Endodermal cell (in vitro differentiated cells): ENCODE measurements at regions not wholly inside any gene's neighbourhood (a gene's known extent, or its start where the extent isn't known, plus 50 kb on each side); places are given as distances from the start of the nearest gene placed in this dataset.

Experiments
- DNase-seq: peaks from one replicate; pipeline ENCODE4 v3.0.0-alpha.2; 2017
- H3K27ac ChIP-seq: 2 replicates; pipeline ENCODE4 v1.5.1; 2013; ENCODE audit warnings: mild to moderate bottlenecking, low read depth, low read length, moderate library complexity
- H3K27me3 ChIP-seq: 2 replicates; pipeline ENCODE4 v1.6.1; 2013; ENCODE audit warnings: mild to moderate bottlenecking, low read length, moderate library complexity; ENCODE audit not compliant: insufficient read depth, control insufficient read depth, poor library complexity, severe bottlenecking
- H3K36me3 ChIP-seq: 2 replicates; pipeline ENCODE4 v1.7.0; 2013; ENCODE audit warnings: mild to moderate bottlenecking, low read length, moderate library complexity; ENCODE audit not compliant: control insufficient read depth, insufficient read depth
- H3K4me1 ChIP-seq: one replicate; pipeline ENCODE4 v1.7.0; 2013; ENCODE audit warnings: low read length; ENCODE audit not compliant: control insufficient read depth, insufficient read depth
- H3K4me3 ChIP-seq: 2 replicates; pipeline ENCODE4 v1.5.1; 2013; ENCODE audit warnings: mild to moderate bottlenecking, low read length, moderate library complexity
- H3K9ac ChIP-seq: 2 replicates; pipeline ENCODE4 v1.6.1; 2013; ENCODE audit warnings: mild to moderate bottlenecking, low read length, moderate library complexity; ENCODE audit not compliant: poor library complexity, severe bottlenecking; ENCODE audit errors: extremely low read depth
- H3K9me3 ChIP-seq: 2 replicates; pipeline ENCODE4 v1.6.1; 2013; ENCODE audit warnings: mild to moderate bottlenecking, low read length, moderate library complexity; ENCODE audit not compliant: control insufficient read depth
- H3K27ac Mint-ChIP-seq: 2 replicates; pipeline ENCODE4 v1.8.0; 2020; ENCODE audit warnings: mixed read lengths
- H3K27me3 Mint-ChIP-seq: 2 replicates; pipeline ENCODE4 v1.8.0; 2021; ENCODE audit warnings: mild to moderate bottlenecking, mixed read lengths; ENCODE audit not compliant: insufficient read depth
- H3K36me3 Mint-ChIP-seq: 2 replicates; pipeline ENCODE4 v1.8.0; 2020; ENCODE audit warnings: low read depth, mixed read lengths
- H3K4me1 Mint-ChIP-seq: 2 replicates; pipeline ENCODE4 v1.8.0; 2020; ENCODE audit warnings: mixed read lengths
- H3K4me3 Mint-ChIP-seq: 2 replicates; pipeline ENCODE4 v1.8.0; 2020; ENCODE audit warnings: mild to moderate bottlenecking, moderate library complexity, mixed read lengths
- H3K9me3 Mint-ChIP-seq: 2 replicates; pipeline ENCODE4 v1.8.0; 2020; ENCODE audit warnings: mild to moderate bottlenecking, mixed read lengths
- WGBS, 2 experiments: methylation state at CpG; one replicate each; pipeline versions ENCODE4 v1.1.5 to v1.1.7; 2013; ENCODE audit warnings: missing lambda C conversion rate in 2 of 2, mixed read lengths in 1 of 2; ENCODE audit not compliant: insufficient coverage in 1 of 2, insufficient read length in 1 of 2; 5-methylcytosine and 5-hydroxymethylcytosine counted together
- TF ChIP-seq, protein P1 (sequence below): fragments of 200-600 bp; sonication (generic); conservative IDR thresholded peaks from 2 replicates; pipeline ENCODE4 v1.5.0; 2021; ENCODE audit warnings: antibody characterized with exemption, mild to moderate bottlenecking

DNA sequence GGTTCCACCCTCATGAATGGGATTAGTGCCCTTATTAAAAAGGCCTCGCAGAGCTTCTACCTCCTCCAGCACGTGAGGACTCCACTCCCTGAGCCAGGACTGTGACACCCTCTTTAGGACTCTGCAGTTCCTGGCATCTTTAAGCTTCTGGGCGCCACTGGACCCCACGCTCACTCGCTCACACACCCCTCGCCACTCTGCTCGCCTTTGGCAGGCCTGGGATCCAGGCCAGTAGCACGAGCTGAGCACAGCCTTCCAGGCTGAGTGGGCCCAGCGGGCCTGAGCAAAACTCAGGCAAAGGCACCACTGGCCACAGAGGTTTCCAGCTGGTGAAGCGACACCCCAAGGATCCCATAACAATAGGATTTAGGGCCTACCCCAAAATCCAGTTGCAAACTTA is 107.9 kb upstream of the GPC1 start:
- Histone ChIP-seq H3K4me1 (no peaks in the 10 kb centered on the region), H3K4me3 (no peak overlapping the region), H3K9me3 (no peaks in the 10 kb centered on the region), H3K9ac (no peak overlapping the region), H3K27ac (no peak overlapping the region), H3K27me3 (no peaks in the 10 kb centered on the region), H3K36me3 (no peaks in the 10 kb centered on the region)
- no peak overlapping the region for H3K27ac Mint-ChIP-seq
- peak; percentile 35 for DNase-seq
- H3K27me3 Mint-ChIP-seq = peaks cover 6% of the 10 kb centered on the region
- TF ChIP-seq, protein P1, sequence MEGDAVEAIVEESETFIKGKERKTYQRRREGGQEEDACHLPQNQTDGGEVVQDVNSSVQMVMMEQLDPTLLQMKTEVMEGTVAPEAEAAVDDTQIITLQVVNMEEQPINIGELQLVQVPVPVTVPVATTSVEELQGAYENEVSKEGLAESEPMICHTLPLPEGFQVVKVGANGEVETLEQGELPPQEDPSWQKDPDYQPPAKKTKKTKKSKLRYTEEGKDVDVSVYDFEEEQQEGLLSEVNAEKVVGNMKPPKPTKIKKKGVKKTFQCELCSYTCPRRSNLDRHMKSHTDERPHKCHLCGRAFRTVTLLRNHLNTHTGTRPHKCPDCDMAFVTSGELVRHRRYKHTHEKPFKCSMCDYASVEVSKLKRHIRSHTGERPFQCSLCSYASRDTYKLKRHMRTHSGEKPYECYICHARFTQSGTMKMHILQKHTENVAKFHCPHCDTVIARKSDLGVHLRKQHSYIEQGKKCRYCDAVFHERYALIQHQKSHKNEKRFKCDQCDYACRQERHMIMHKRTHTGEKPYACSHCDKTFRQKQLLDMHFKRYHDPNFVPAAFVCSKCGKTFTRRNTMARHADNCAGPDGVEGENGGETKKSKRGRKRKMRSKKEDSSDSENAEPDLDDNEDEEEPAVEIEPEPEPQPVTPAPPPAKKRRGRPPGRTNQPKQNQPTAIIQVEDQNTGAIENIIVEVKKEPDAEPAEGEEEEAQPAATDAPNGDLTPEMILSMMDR = no peak
- WGBS, 2 experiments = 90 to 100% methylated on average over 5 to 10 of the region's 10 CpGs
- H3K36me3 Mint-ChIP-seq = no peaks in the 10 kb centered on the region
- peaks cover 11% of the 10 kb centered on the region for H3K9me3 Mint-ChIP-seq
- no peak overlapping the region for H3K4me3 Mint-ChIP-seq
- H3K4me1 Mint-ChIP-seq = peaks cover 5% of the 10 kb centered on the region

DNA sequence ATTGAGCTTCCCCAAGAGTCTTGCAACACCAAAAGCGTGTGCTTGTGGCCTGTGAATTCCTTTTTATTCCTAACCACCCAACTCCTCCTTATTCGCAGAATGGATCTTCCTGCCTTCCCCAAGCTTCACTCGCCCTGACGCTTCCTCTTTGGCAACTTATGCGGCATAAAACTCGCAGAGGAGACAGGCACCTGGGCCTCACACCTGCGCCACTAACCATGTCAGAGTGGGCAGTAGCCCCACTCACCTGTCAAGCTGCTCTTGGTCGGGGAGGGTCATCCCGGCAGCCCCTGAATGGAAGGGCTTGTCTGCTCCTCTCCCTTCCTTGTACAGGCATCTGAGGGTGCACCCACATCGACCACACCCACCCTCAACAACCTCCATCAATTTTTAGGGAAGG is 106.9 kb upstream of the GPC1 start:
- TF ChIP-seq, protein P1 = no peak
- peaks cover 8% of the 10 kb centered on the region for H3K27me3 Mint-ChIP-seq
- no peaks in the 10 kb centered on the region for H3K36me3 Mint-ChIP-seq
- H3K9me3 ChIP-seq = no peaks in the 10 kb centered on the region
- no peak overlapping the region for H3K27ac ChIP-seq
- no peak overlapping the region for H3K9ac ChIP-seq
- 89 to 93% methylated on average over 9 to 10 of the region's 10 CpGs for WGBS, 2 experiments
- no peak overlapping the region for H3K4me3 ChIP-seq
- H3K27ac Mint-ChIP-seq = no peak overlapping the region
- no peak overlapping the region for H3K4me3 Mint-ChIP-seq
- H3K36me3 ChIP-seq = no peaks in the 10 kb centered on the region
- H3K4me1 ChIP-seq = no peaks in the 10 kb centered on the region
- peaks cover 11% of the 10 kb centered on the region for H3K9me3 Mint-ChIP-seq
- H3K4me1 Mint-ChIP-seq = peaks cover 5% of the 10 kb centered on the region
- DNase-seq = no peak
- peaks cover 6% of the 10 kb centered on the region for H3K27me3 ChIP-seq

DNA sequence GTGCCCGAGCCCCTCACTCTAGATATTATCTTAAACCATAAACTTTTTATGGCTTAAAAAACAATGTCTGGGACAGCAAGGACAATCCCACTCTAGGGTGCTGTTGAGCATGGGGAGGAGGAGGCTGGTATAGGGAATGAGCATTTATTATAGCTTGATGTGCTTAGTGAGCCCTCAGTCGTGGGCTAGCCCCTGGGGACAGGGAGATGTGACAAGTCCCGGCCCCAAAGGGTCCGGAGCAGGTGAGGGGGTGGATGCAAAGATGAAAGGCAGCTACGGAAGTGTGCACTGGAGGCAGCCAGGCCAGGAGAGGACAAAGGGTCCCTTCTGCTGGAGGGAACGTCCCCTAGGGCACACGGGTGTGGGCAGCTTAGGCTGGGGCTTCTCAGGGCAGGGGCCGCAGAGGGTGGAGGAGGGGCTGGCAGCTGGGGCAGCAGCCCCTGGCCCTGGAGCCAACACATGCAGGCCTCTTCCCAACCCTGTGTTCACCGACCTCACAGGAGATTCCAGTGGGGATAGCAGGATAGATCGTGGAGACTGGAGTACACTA is 106.3 kb upstream of the GPC1 start:
- TF ChIP-seq, protein P1 = no peak
- H3K9me3 ChIP-seq = no peaks in the 10 kb centered on the region
- Mint-ChIP-seq H3K4me1 (peaks cover 5% of the 10 kb centered on the region), H3K27me3 (peaks cover 8% of the 10 kb centered on the region), H3K9me3 (peaks cover 11% of the 10 kb centered on the region), H3K4me3 (no peak overlapping the region), H3K36me3 (no peaks in the 10 kb centered on the region), H3K27ac (no peak overlapping the region)
- no peak for DNase-seq
- no peak overlapping the region for H3K27ac ChIP-seq
- H3K4me3 ChIP-seq = no peak overlapping the region
- no peaks in the 10 kb centered on the region for H3K4me1 ChIP-seq
- H3K27me3 ChIP-seq = peaks cover 6% of the 10 kb centered on the region
- 89 to 96% methylated on average over 4 to 10 of the region's 10 CpGs for WGBS, 2 experiments
- no peaks in the 10 kb centered on the region for H3K36me3 ChIP-seq
- H3K9ac ChIP-seq = no peak overlapping the region
